ENCODE measurements at regions not wholly inside any gene's neighbourhood (a gene's known extent, or its start where the extent isn't known, plus 50 kb on each side); places are given as distances from the start of the nearest gene placed in this dataset.

- TF ChIP-seq SUPT20H (IDR thresholded peaks at IDR 0.05; ENCODE audit: borderline replicate concordance, control insufficient read depth, low read depth, low read length), result no peak
Measured at GRCh38 chr6:16903470-16903869, 142.2 kb upstream of the ATXN1 start (continued).

GRCh38 chr6:16902502-16902901 is 141.2 kb upstream of the ATXN1 start:
- Histone ChIP-seq H3K4me1 (ENCODE audit: control insufficient read depth, insufficient read depth, low read length) (no peaks in the 10 kb centered on the region), H2AFZ (ENCODE audit: control insufficient read depth, low read depth, low read length) (no peak overlapping the region), H3K27ac (ENCODE audit: control insufficient read depth, insufficient read depth) (no peak overlapping the region), H3K4me3 (no peak overlapping the region), H3K36me3 (ENCODE audit: control insufficient read depth in 2 of 2, insufficient read depth in 2 of 2, low read length in 1 of 2) (no peaks in the 10 kb centered on the region), H3K9me3 (replicated peaks; ENCODE audit: control insufficient read depth, insufficient read depth, low read length) (no peaks in the 10 kb centered on the region), H3K79me2 (ENCODE audit: control insufficient read depth, insufficient read depth, low read length) (no peaks in the 10 kb centered on the region), H3K9ac (ENCODE audit: control insufficient read depth, insufficient read depth, low read length) (no peak overlapping the region), H4K20me1 (ENCODE audit: control insufficient read depth, insufficient read depth) (no peaks in the 10 kb centered on the region), H3K4me2 (ENCODE audit: control insufficient read depth, insufficient read depth) (no peak overlapping the region), H3K27me3 (replicated peaks in 1 of 2; ENCODE audit: control insufficient read depth in 2 of 2, insufficient read depth in 2 of 2, low read length in 1 of 2) (0 out of 4 replicates have a peak, but pooled peaks cover 0 to 2% of the 10 kb centered on the region in 2 experiments)
- BruUV-seq (replicated peaks), result no TSS peak
- SMC1A ChIA-PET (ENCODE audit: uncharacterized antibody, unreplicated experiment), result no interaction called here
- TF ChIP-seq CHD4 (IDR thresholded peaks at IDR 0.05) (no peak), SMARCA5 (IDR thresholded peaks at IDR 0.05) (no peak), E2F4 (IDR thresholded peaks at IDR 0.05; ENCODE audit: low read depth, low read length) (no peak), NR2C1 (IDR thresholded peaks at IDR 0.05) (no peak), STAT3 (IDR thresholded peaks at IDR 0.05; ENCODE audit: low read depth, low read length) (no peak)
- DNase-seq (ENCODE audit: low read depth, low spot score) (no peak), ATAC-seq (no peak), FAIRE-seq (no peak)
- CTCF ChIA-PET, result no interaction called here
- POLR2A ChIA-PET, result no interaction called here
- intact Hi-C loops (cut with micrococcal nuclease; ENCODE audit: unreplicated experiment), result no loop called here
- RAD21 ChIA-PET (ENCODE audit: unreplicated experiment), result no interaction called here
- in situ Hi-C loops (cut with MboI), result no loop called here

- ATAC-seq, result no peak
- ChIA-PET RAD21 (ENCODE audit: unreplicated experiment) (no interaction called here), SMC1A (ENCODE audit: uncharacterized antibody, unreplicated experiment) (no interaction called here), CTCF (no interaction called here), POLR2A (no interaction called here)
- 32% methylated on average over 3 of the region's 3 CpGs for WGBS (ENCODE audit: insufficient coverage, insufficient replicate concordance, low lambda C conversion rate, missing lambda C conversion rate)
- no peak overlapping the region for H3K9ac ChIP-seq (ENCODE audit: control insufficient read depth, insufficient read depth, low read length)
- intact Hi-C loops (cut with micrococcal nuclease; ENCODE audit: unreplicated experiment), result no loop called here
- no peaks in the 10 kb centered on the region for H3K4me1 ChIP-seq (ENCODE audit: control insufficient read depth, insufficient read depth, low read length)
- H3K36me3 ChIP-seq (ENCODE audit: control insufficient read depth in 2 of 2, insufficient read depth in 2 of 2, low read length in 1 of 2), result no peaks in the 10 kb centered on the region
- no peak overlapping the region for H3K4me3 ChIP-seq
- FAIRE-seq, result no peak
- H2AFZ ChIP-seq (ENCODE audit: control insufficient read depth, low read depth, low read length), result no peak overlapping the region
- no peak overlapping the region for H3K27ac ChIP-seq (ENCODE audit: control insufficient read depth, insufficient read depth)
- in situ Hi-C loops (cut with MboI), result no loop called here
- no TSS peak for BruUV-seq (replicated peaks)
- no peak overlapping the region for H3K4me2 ChIP-seq (ENCODE audit: control insufficient read depth, insufficient read depth)
- no peaks in the 10 kb centered on the region for H3K79me2 ChIP-seq (ENCODE audit: control insufficient read depth, insufficient read depth, low read length)
- no peaks in the 10 kb centered on the region for H3K9me3 ChIP-seq (replicated peaks; ENCODE audit: control insufficient read depth, insufficient read depth, low read length)
- DNase-seq (ENCODE audit: low read depth, low spot score), result no peak
- 0 out of 4 replicates have a peak, but pooled peaks cover 0 to 2% of the 10 kb centered on the region in 2 experiments for H3K27me3 ChIP-seq (replicated peaks in 1 of 2; ENCODE audit: control insufficient read depth in 2 of 2, insufficient read depth in 2 of 2, low read length in 1 of 2)
- H4K20me1 ChIP-seq (ENCODE audit: control insufficient read depth, insufficient read depth), result no peaks in the 10 kb centered on the region
- TF ChIP-seq PAX8 (IDR thresholded peaks at IDR 0.05) (no peak), RFX5 (IDR thresholded peaks at IDR 0.05; ENCODE audit: low read depth, low read length) (no peak), POLR2A (IDR thresholded peaks at IDR 0.05; ENCODE audit: low read depth, low read length) (no peak), PAX5 (IDR thresholded peaks at IDR 0.05; ENCODE audit: borderline replicate concordance, low read depth, low read length) (no peak), E2F8 (IDR thresholded peaks at IDR 0.05; ENCODE audit: low read depth, partially characterized antibody) (no peak), BACH1 (IDR thresholded peaks at IDR 0.05; ENCODE audit: borderline replicate concordance) (no peak), SMAD1 (IDR thresholded peaks at IDR 0.05; ENCODE audit: low read depth, partially characterized antibody) (no peak), ATF3 (IDR thresholded peaks at IDR 0.05; ENCODE audit: borderline replicate concordance, extremely low read depth, low read depth, low read length) (no peak)
Measured at GRCh38 chr6:16901782-16902181, 140.5 kb upstream of the ATXN1 start.
